ENCODE measurements at regions not wholly inside any gene's neighbourhood (a gene's known extent, or its start where the extent isn't known, plus 50 kb on each side); places are given as distances from the start of the nearest gene placed in this dataset.

GRCh38 chr6:165884813-165885765 lies 222.0 kb upstream of the PDE10A start:
- H3K27me3 ChIP-seq (ENCODE audit: control insufficient read depth, insufficient read depth, low read length, poor library complexity, severe bottlenecking), result no peaks in the 10 kb centered on the region
- no peak overlapping the region for H3K4me3 ChIP-seq (ENCODE audit: insufficient read depth, low read depth, low read length)
- 44 to 48% methylated on average over 32 of the region's 32 CpGs for WGBS, 2 experiments
- H3K27ac ChIP-seq (ENCODE audit: insufficient read depth, low read depth, low read length, poor library complexity, severe bottlenecking), result no peak overlapping the region
- H3K36me3 ChIP-seq (ENCODE audit: control insufficient read depth, insufficient read depth, low read length), result no peaks in the 10 kb centered on the region
- H3K4me1 ChIP-seq (ENCODE audit: control insufficient read depth, insufficient read depth, low read length), result no peaks in the 10 kb centered on the region
- H3K9me3 ChIP-seq (ENCODE audit: control insufficient read depth, low read length), result no peaks in the 10 kb centered on the region

GRCh38 chr6:165883851-165884640 lies 221.0 kb upstream of the PDE10A start:
- no peak overlapping the region for H3K4me3 ChIP-seq (ENCODE audit: insufficient read depth, low read depth, low read length)
- no peaks in the 10 kb centered on the region for H3K9me3 ChIP-seq (ENCODE audit: control insufficient read depth, low read length)
- H3K27ac ChIP-seq (ENCODE audit: insufficient read depth, low read depth, low read length, poor library complexity, severe bottlenecking), result no peak overlapping the region
- WGBS, 2 experiments, result 90% methylated on average over 16 of the region's 16 CpGs
- no peaks in the 10 kb centered on the region for H3K27me3 ChIP-seq (ENCODE audit: control insufficient read depth, insufficient read depth, low read length, poor library complexity, severe bottlenecking)
- no peaks in the 10 kb centered on the region for H3K36me3 ChIP-seq (ENCODE audit: control insufficient read depth, insufficient read depth, low read length)
- no peaks in the 10 kb centered on the region for H3K4me1 ChIP-seq (ENCODE audit: control insufficient read depth, insufficient read depth, low read length)

GRCh38 chr6:165881806-165882205 lies 218.8 kb upstream of the PDE10A start:
- 94 to 96% methylated on average over 9 of the region's 9 CpGs for WGBS, 2 experiments
- no peaks in the 10 kb centered on the region for H3K4me1 ChIP-seq (ENCODE audit: control insufficient read depth, insufficient read depth, low read length)
- H3K4me3 ChIP-seq (ENCODE audit: insufficient read depth, low read depth, low read length), result no peak overlapping the region
- no peak overlapping the region for H3K27ac ChIP-seq (ENCODE audit: insufficient read depth, low read depth, low read length, poor library complexity, severe bottlenecking)
- H3K9me3 ChIP-seq (ENCODE audit: control insufficient read depth, low read length), result no peaks in the 10 kb centered on the region
- H3K27me3 ChIP-seq (ENCODE audit: control insufficient read depth, insufficient read depth, low read length, poor library complexity, severe bottlenecking), result no peaks in the 10 kb centered on the region
- H3K36me3 ChIP-seq (ENCODE audit: control insufficient read depth, insufficient read depth, low read length), result no peaks in the 10 kb centered on the region

GRCh38 chr6:165880686-165881085 lies 217.6 kb upstream of the PDE10A start:
- 84 to 92% methylated on average over 2 of the region's 2 CpGs for WGBS, 2 experiments

GRCh38 chr6:165877773-165878172 lies 214.7 kb upstream of the PDE10A start:
- H3K27me3 ChIP-seq (ENCODE audit: control insufficient read depth, insufficient read depth, low read length, poor library complexity, severe bottlenecking), result no peaks in the 10 kb centered on the region
- no peaks in the 10 kb centered on the region for H3K4me1 ChIP-seq (ENCODE audit: control insufficient read depth, insufficient read depth, low read length)
- 89 to 95% methylated on average over 2 of the region's 3 CpGs for WGBS, 2 experiments
- no peaks in the 10 kb centered on the region for H3K9me3 ChIP-seq (ENCODE audit: control insufficient read depth, low read length)
- H3K4me3 ChIP-seq (ENCODE audit: insufficient read depth, low read depth, low read length), result no peak overlapping the region
- no peak overlapping the region for H3K27ac ChIP-seq (ENCODE audit: insufficient read depth, low read depth, low read length, poor library complexity, severe bottlenecking)
- H3K36me3 ChIP-seq (ENCODE audit: control insufficient read depth, insufficient read depth, low read length), result no peaks in the 10 kb centered on the region

More at GRCh38 chr6:165880686-165881085, 217.6 kb upstream of the PDE10A start:
- Histone ChIP-seq H3K36me3 (ENCODE audit: control insufficient read depth, insufficient read depth, low read length) (no peaks in the 10 kb centered on the region), H3K27ac (ENCODE audit: insufficient read depth, low read depth, low read length, poor library complexity, severe bottlenecking) (no peak overlapping the region), H3K4me3 (ENCODE audit: insufficient read depth, low read depth, low read length) (no peak overlapping the region), H3K27me3 (ENCODE audit: control insufficient read depth, insufficient read depth, low read length, poor library complexity, severe bottlenecking) (no peaks in the 10 kb centered on the region), H3K9me3 (ENCODE audit: control insufficient read depth, low read length) (no peaks in the 10 kb centered on the region), H3K4me1 (ENCODE audit: control insufficient read depth, insufficient read depth, low read length) (no peaks in the 10 kb centered on the region)

- 89 to 92% methylated on average over 2 of the region's 5 CpGs for WGBS, 2 experiments
- Histone ChIP-seq H3K4me1 (ENCODE audit: control insufficient read depth, insufficient read depth, low read length) (no peaks in the 10 kb centered on the region), H3K27ac (ENCODE audit: insufficient read depth, low read depth, low read length, poor library complexity, severe bottlenecking) (no peak overlapping the region), H3K9me3 (ENCODE audit: control insufficient read depth, low read length) (no peaks in the 10 kb centered on the region), H3K27me3 (ENCODE audit: control insufficient read depth, insufficient read depth, low read length, poor library complexity, severe bottlenecking) (no peaks in the 10 kb centered on the region), H3K36me3 (ENCODE audit: control insufficient read depth, insufficient read depth, low read length) (no peaks in the 10 kb centered on the region), H3K4me3 (ENCODE audit: insufficient read depth, low read depth, low read length) (no peak overlapping the region)
Measured at GRCh38 chr6:165877192-165877591, 214.2 kb upstream of the PDE10A start.

GRCh38 chr6:165876588-165876987 lies 213.5 kb upstream of the PDE10A start:
- Histone ChIP-seq H3K27me3 (ENCODE audit: control insufficient read depth, insufficient read depth, low read length, poor library complexity, severe bottlenecking) (no peaks in the 10 kb centered on the region), H3K4me3 (ENCODE audit: insufficient read depth, low read depth, low read length) (no peak overlapping the region), H3K36me3 (ENCODE audit: control insufficient read depth, insufficient read depth, low read length) (no peaks in the 10 kb centered on the region), H3K27ac (ENCODE audit: insufficient read depth, low read depth, low read length, poor library complexity, severe bottlenecking) (no peak overlapping the region), H3K4me1 (ENCODE audit: control insufficient read depth, insufficient read depth, low read length) (no peaks in the 10 kb centered on the region), H3K9me3 (ENCODE audit: control insufficient read depth, low read length) (no peaks in the 10 kb centered on the region)
- 85 to 89% methylated on average over 6 of the region's 6 CpGs for WGBS, 2 experiments

- no peaks in the 10 kb centered on the region for H3K9me3 ChIP-seq (ENCODE audit: control insufficient read depth, low read length)
- no peaks in the 10 kb centered on the region for H3K36me3 ChIP-seq (ENCODE audit: control insufficient read depth, insufficient read depth, low read length)
- 95 to 100% methylated on average over 1 of the region's 1 CpG for WGBS, 2 experiments
- no peak overlapping the region for H3K4me3 ChIP-seq (ENCODE audit: insufficient read depth, low read depth, low read length)
- H3K27ac ChIP-seq (ENCODE audit: insufficient read depth, low read depth, low read length, poor library complexity, severe bottlenecking), result no peak overlapping the region
- no peaks in the 10 kb centered on the region for H3K27me3 ChIP-seq (ENCODE audit: control insufficient read depth, insufficient read depth, low read length, poor library complexity, severe bottlenecking)
- no peaks in the 10 kb centered on the region for H3K4me1 ChIP-seq (ENCODE audit: control insufficient read depth, insufficient read depth, low read length)
Measured at GRCh38 chr6:165875946-165876345, 212.9 kb upstream of the PDE10A start.

- Histone ChIP-seq H3K27ac (ENCODE audit: insufficient read depth, low read depth, low read length, poor library complexity, severe bottlenecking) (no peak overlapping the region), H3K9me3 (ENCODE audit: control insufficient read depth, low read length) (no peaks in the 10 kb centered on the region), H3K36me3 (ENCODE audit: control insufficient read depth, insufficient read depth, low read length) (no peaks in the 10 kb centered on the region), H3K27me3 (ENCODE audit: control insufficient read depth, insufficient read depth, low read length, poor library complexity, severe bottlenecking) (no peaks in the 10 kb centered on the region), H3K4me3 (ENCODE audit: insufficient read depth, low read depth, low read length) (no peak overlapping the region), H3K4me1 (ENCODE audit: control insufficient read depth, insufficient read depth, low read length) (no peaks in the 10 kb centered on the region)
- WGBS, 2 experiments, result 86 to 89% methylated on average over 2 of the region's 2 CpGs
Measured at GRCh38 chr6:165873976-165874375, 210.9 kb upstream of the PDE10A start.

GRCh38 chr6:165872811-165873210 lies 209.8 kb upstream of the PDE10A start:
- Histone ChIP-seq H3K27me3 (ENCODE audit: control insufficient read depth, insufficient read depth, low read length, poor library complexity, severe bottlenecking) (no peaks in the 10 kb centered on the region), H3K4me1 (ENCODE audit: control insufficient read depth, insufficient read depth, low read length) (no peaks in the 10 kb centered on the region), H3K27ac (ENCODE audit: insufficient read depth, low read depth, low read length, poor library complexity, severe bottlenecking) (no peak overlapping the region), H3K36me3 (ENCODE audit: control insufficient read depth, insufficient read depth, low read length) (no peaks in the 10 kb centered on the region), H3K4me3 (ENCODE audit: insufficient read depth, low read depth, low read length) (no peak overlapping the region), H3K9me3 (ENCODE audit: control insufficient read depth, low read length) (no peaks in the 10 kb centered on the region)
- WGBS, 2 experiments, result 94 to 95% methylated on average over 5 of the region's 5 CpGs
